Spleen (tissue), 11 donors: ENCODE measurements at regions not wholly inside any gene's neighbourhood (a gene's known extent, or its start where the extent isn't known, plus 50 kb on each side); places are given as distances from the start of the nearest gene placed in this dataset.

Source experiments
- DNase-seq: peaks from one replicate; pipeline ENCODE4 v3.0.0-alpha.2; 2020
- H3K27ac ChIP-seq, 8 donors: fragments of 200-600 bp; sonication (generic) in 7 of 8; 1 replicate in 4 of 8; 2 replicates in 4 of 8; pipeline versions ENCODE4 v1.5.0 to v1.8.0; 2016 to 2021; ENCODE audit warnings: inconsistent platforms in 4 of 8, mild to moderate bottlenecking in 4 of 8, moderate library complexity in 1 of 8
- H3K27me3 ChIP-seq, 7 donors: fragments of 200-600 bp; sonication (generic) in 6 of 7; replicated peaks in 1 of 7; 1 replicate in 4 of 7; 2 replicates in 3 of 7; pipeline versions ENCODE4 v1.5.0 to v1.8.0; 2016 to 2021; ENCODE audit warnings: inconsistent platforms in 3 of 7, mild to moderate bottlenecking in 1 of 7
- H3K36me3 ChIP-seq, 6 donors: fragments of 200-600 bp; sonication (generic) in 5 of 6; 1 replicate in 4 of 6; 2 replicates in 2 of 6; pipeline versions ENCODE4 v1.5.0 to v1.8.0; 2016 to 2021; ENCODE audit warnings: inconsistent platforms in 2 of 6
- H3K4me1 ChIP-seq, 6 donors: fragments of 200-600 bp; sonication (generic) in 5 of 6; 1 replicate in 3 of 6; 2 replicates in 3 of 6; pipeline versions ENCODE4 v1.5.0 to v1.8.0; 2016 to 2021; ENCODE audit warnings: inconsistent platforms in 3 of 6
- H3K4me3 ChIP-seq, 8 donors: fragments of 200-600 bp; sonication (generic) in 7 of 8; 1 replicate in 4 of 8; 2 replicates in 4 of 8; pipeline versions ENCODE4 v1.5.0 to v1.8.0; 2016 to 2021; ENCODE audit warnings: inconsistent platforms in 4 of 8, mild to moderate bottlenecking in 4 of 8, moderate library complexity in 2 of 8
- H3K9me3 ChIP-seq, 8 donors: fragments of 200-600 bp; sonication (generic) in 7 of 8; 1 replicate in 4 of 8; 2 replicates in 4 of 8; pipeline versions ENCODE4 v1.5.0 to v1.8.0; 2016 to 2021; ENCODE audit warnings: inconsistent platforms in 4 of 8
- CTCF ChIP-seq, 11 experiments: fragments of 200-600 bp in 7 of 11; fragments of 450-650 bp in 4 of 11; sonication (generic) in 4 of 11; IDR thresholded peaks in 8 of 11; conservative IDR thresholded peaks in 3 of 11; 1 replicate in 7 of 11; 2 replicates in 4 of 11; pipeline versions ENCODE4 v1.4.0 to v1.8.0; 2016 to 2021; ENCODE audit warnings: antibody characterized with exemption in 11 of 11, inconsistent platforms in 4 of 11, mild to moderate bottlenecking in 1 of 11
- POLR2A ChIP-seq, 3 donors: fragments of 450-650 bp; IDR thresholded peaks; one replicate each; pipeline ENCODE4 v1.5.1; 2017; ENCODE audit warnings: antibody characterized with exemption in 3 of 3, mild to moderate bottlenecking in 1 of 3
- POLR2AphosphoS5 ChIP-seq, 3 donors: sonication (generic); formaldehyde crosslinking; IDR thresholded peaks; one replicate each; pipeline ENCODE4 v1.5.1; 2017; ENCODE audit warnings: antibody characterized with exemption in 3 of 3
- WGBS, 5 donors: extraction: QIAGEN DNeasy Blood & Tissue Kit in 3 of 5; methylation state at CpG; one replicate each; pipeline versions ENCODE4 v1.1.5 to v1.1.7; 2013 to 2018; 5-methylcytosine and 5-hydroxymethylcytosine counted together
- intact Hi-C: fragments of 100-400 bp; cut with DNase I; formaldehyde crosslinking; loops from one replicate; pipeline ENCODE4 v1.15.0; 2023; ENCODE audit warnings: low total_unique reads
- donor health status: healthy with polysubstance abuse.
- donor health status: DM: no; HTN: no; CAD: no; lungs with moderate emphysema.
- donor health status: DM: no; HTN: no; CAD: no.
- donor health status: Bipolar disorder and iron deficiency.
- donor health status: healthy.
- donor health status: DM: no; HTN: no; CAD: no.
- donor health status: DM: yes; HTN: yes; CAD: no.

- TF ChIP-seq POLR2A (IDR thresholded peaks at IDR 0.05) (no peak), CTCF (IDR thresholded peaks at IDR 0.05 in 8 of 11, conservative IDR thresholded peaks at IDR 0.05 in 3 of 11) (no peak), POLR2AphosphoS5 (IDR thresholded peaks at IDR 0.05) (no peak)
- Histone ChIP-seq H3K9me3 (peaks cover 0 to 11% (median 8%) of the 10 kb centered on the region in 8 donors), H3K27me3 (no peaks in the 10 kb centered on the region), H3K27ac (no peak overlapping the region), H3K36me3 (no peaks in the 10 kb centered on the region), H3K4me1 (no peaks in the 10 kb centered on the region), H3K4me3 (no peak overlapping the region)
- WGBS, 5 donors: 79 to 97% (median 89%) methylated on average over 1 of the region's 1 CpG
- intact Hi-C loops: no loop called here
- DNase-seq: no peak
These were observed 245.8 kb upstream of the MEOX2 start for GRCh38 chr7:15932318-15932717.

- intact Hi-C loops: no loop called here
- Histone ChIP-seq H3K36me3 (no peaks in the 10 kb centered on the region), H3K4me3 (no peak overlapping the region), H3K9me3 (peaks cover 0 to 34% (median 19%) of the 10 kb centered on the region in 8 donors), H3K27ac (no peak overlapping the region), H3K4me1 (no peaks in the 10 kb centered on the region), H3K27me3 (no peaks in the 10 kb centered on the region)
- WGBS, 5 donors: 74 to 93% (median 86%) methylated on average over 1 of the region's 1 CpG
- no peak for DNase-seq
- no peak for TF ChIP-seq POLR2A (IDR thresholded peaks at IDR 0.05)
- TF ChIP-seq POLR2AphosphoS5 (IDR thresholded peaks at IDR 0.05): no peak
- no peak for TF ChIP-seq CTCF (IDR thresholded peaks at IDR 0.05 in 8 of 11, conservative IDR thresholded peaks at IDR 0.05 in 3 of 11)
These were observed 242.9 kb upstream of the MEOX2 start for GRCh38 chr7:15929411-15929810.

- no peaks in the 10 kb centered on the region for H3K4me1 ChIP-seq
- peaks cover 0 to 47% (median 21%) of the 10 kb centered on the region in 8 donors for H3K9me3 ChIP-seq
- no peak overlapping the region for H3K27ac ChIP-seq
- no peaks in the 10 kb centered on the region for H3K27me3 ChIP-seq
- intact Hi-C loops: no loop called here
- TF ChIP-seq POLR2A (IDR thresholded peaks at IDR 0.05) (no peak), CTCF (IDR thresholded peaks at IDR 0.05 in 8 of 11, conservative IDR thresholded peaks at IDR 0.05 in 3 of 11) (no peak), POLR2AphosphoS5 (IDR thresholded peaks at IDR 0.05) (no peak)
- 73 to 94% (median 88%) methylated on average over 1 of the region's 1 CpG for WGBS, 5 donors
- no peak for DNase-seq
- no peaks in the 10 kb centered on the region for H3K36me3 ChIP-seq
- H3K4me3 ChIP-seq: no peak overlapping the region
These were observed 239.1 kb upstream of the MEOX2 start for GRCh38 chr7:15925608-15926007.

- H3K9me3 ChIP-seq: peaks cover 0 to 47% (median 21%) of the 10 kb centered on the region in 8 donors
- H3K27me3 ChIP-seq: no peaks in the 10 kb centered on the region
- TF ChIP-seq CTCF (IDR thresholded peaks at IDR 0.05 in 8 of 11, conservative IDR thresholded peaks at IDR 0.05 in 3 of 11): no peak
- TF ChIP-seq POLR2A (IDR thresholded peaks at IDR 0.05): no peak
- TF ChIP-seq POLR2AphosphoS5 (IDR thresholded peaks at IDR 0.05): no peak
- H3K4me3 ChIP-seq: no peak overlapping the region
- no peak for DNase-seq
- no peaks in the 10 kb centered on the region for H3K4me1 ChIP-seq
- no peak overlapping the region for H3K27ac ChIP-seq
- intact Hi-C loops: no loop called here
- 67 to 100% (median 88%) methylated on average over 1 of the region's 1 CpG for WGBS, 5 donors
- no peaks in the 10 kb centered on the region for H3K36me3 ChIP-seq
These were observed 238.4 kb upstream of the MEOX2 start for GRCh38 chr7:15924910-15925309.
